Smooth muscle cell (in vitro differentiated cells): ENCODE measurements at regions not wholly inside any gene's neighbourhood (a gene's known extent, or its start where the extent isn't known, plus 50 kb on each side); places are given as distances from the start of the nearest gene placed in this dataset.

ENCODE experiments used
- DNase-seq: peaks from one replicate; lab custom pipeline; 2025; ENCODE audit not compliant: unreplicated experiment; lab: John Stamatoyannopoulos, UW
- H2AFZ ChIP-seq: fragments of 200-600 bp; sonication (generic); 2 replicates; pipeline ENCODE4 v1.6.0; 2016; ENCODE audit warnings: antibody characterized with exemption, low read depth, mild to moderate bottlenecking
- H3F3A ChIP-seq: fragments of 200-600 bp; sonication (generic); 2 replicates; pipeline ENCODE4 v1.6.0; 2017; ENCODE audit warnings: antibody characterized with exemption, low read depth
- H3K27ac ChIP-seq: fragments of 200-600 bp; sonication (generic); 2 replicates; pipeline ENCODE4 v1.5.1; 2016; ENCODE audit warnings: low read depth, mild to moderate bottlenecking
- H3K27me3 ChIP-seq: fragments of 200-600 bp; sonication (generic); 2 replicates; pipeline ENCODE4 v1.6.1; 2016; ENCODE audit warnings: low read depth, mild to moderate bottlenecking
- H3K36me3 ChIP-seq: fragments of 200-600 bp; sonication (generic); 2 replicates; pipeline ENCODE4 v1.5.1; 2016; ENCODE audit warnings: low read depth
- H3K4me1 ChIP-seq: fragments of 200-600 bp; sonication (generic); 2 replicates; pipeline ENCODE4 v1.5.1; 2016; ENCODE audit warnings: low read depth
- H3K4me2 ChIP-seq: fragments of 200-600 bp; sonication (generic); 2 replicates; pipeline ENCODE4 v1.6.0; 2016; ENCODE audit warnings: mild to moderate bottlenecking
- H3K4me3 ChIP-seq: fragments of 200-600 bp; sonication (generic); 2 replicates; pipeline ENCODE4 v1.5.1; 2016; ENCODE audit warnings: mild to moderate bottlenecking
- H3K79me2 ChIP-seq: fragments of 200-600 bp; sonication (generic); 2 replicates; pipeline ENCODE4 v1.6.0; 2016; ENCODE audit warnings: low read depth, mild to moderate bottlenecking
- H3K9ac ChIP-seq: fragments of 200-600 bp; sonication (generic); 2 replicates; pipeline ENCODE4 v1.6.0; 2016; ENCODE audit warnings: low read depth
- H3K9me3 ChIP-seq: fragments of 200-600 bp; sonication (generic); replicated peaks from 2 replicates; pipeline ENCODE4 v1.5.1; 2016; ENCODE audit warnings: low read depth
- H4K20me1 ChIP-seq: fragments of 200-600 bp; sonication (generic); 2 replicates; pipeline ENCODE4 v1.6.0; 2016; ENCODE audit warnings: low read depth
- CTCF ChIP-seq: fragments of 200-600 bp; sonication (generic); IDR thresholded peaks from 2 replicates; pipeline ENCODE4 v1.5.1; 2017; ENCODE audit warnings: borderline replicate concordance, mild to moderate bottlenecking, antibody characterized with exemption; ENCODE audit not compliant: insufficient read depth, poor library complexity, severe bottlenecking
- WGBS: methylation state at CpG from one replicate; pipeline ENCODE4 v1.1.7; 2016; ENCODE audit warnings: low lambda C conversion rate; 5-methylcytosine and 5-hydroxymethylcytosine counted together

- Histone ChIP-seq H3K4me3 (no peak overlapping the region), H3K36me3 (no peaks in the 10 kb centered on the region), H3K4me2 (no peak overlapping the region), H2AFZ (no peak overlapping the region), H3K79me2 (no peaks in the 10 kb centered on the region), H3K9ac (no peak overlapping the region), H3K27me3 (no peaks in the 10 kb centered on the region), H3F3A (no peaks in the 10 kb centered on the region), H4K20me1 (no peaks in the 10 kb centered on the region), H3K4me1 (no peaks in the 10 kb centered on the region), H3K27ac (no peak overlapping the region), H3K9me3 (no peaks in the 10 kb centered on the region)
- no peak for DNase-seq
- WGBS, result 87% methylated on average over 7 of the region's 7 CpGs
- no peak for TF ChIP-seq CTCF
These were observed 175.5 kb upstream of the CELF4 start for GRCh38 chr18:37741032-37741623.

GRCh38 chr18:37734406-37734805 lies 168.8 kb upstream of the CELF4 start:
- Histone ChIP-seq H3K4me3 (no peak overlapping the region), H3K9me3 (no peaks in the 10 kb centered on the region), H3K79me2 (no peaks in the 10 kb centered on the region), H3K9ac (no peak overlapping the region), H3K4me1 (no peaks in the 10 kb centered on the region), H2AFZ (no peak overlapping the region), H3K4me2 (no peak overlapping the region), H3F3A (no peaks in the 10 kb centered on the region), H4K20me1 (no peaks in the 10 kb centered on the region), H3K27me3 (no peaks in the 10 kb centered on the region), H3K36me3 (no peaks in the 10 kb centered on the region), H3K27ac (no peak overlapping the region)
- no peak for DNase-seq
- WGBS, result 90% methylated on average over 4 of the region's 4 CpGs
- no peak for TF ChIP-seq CTCF

DNA sequence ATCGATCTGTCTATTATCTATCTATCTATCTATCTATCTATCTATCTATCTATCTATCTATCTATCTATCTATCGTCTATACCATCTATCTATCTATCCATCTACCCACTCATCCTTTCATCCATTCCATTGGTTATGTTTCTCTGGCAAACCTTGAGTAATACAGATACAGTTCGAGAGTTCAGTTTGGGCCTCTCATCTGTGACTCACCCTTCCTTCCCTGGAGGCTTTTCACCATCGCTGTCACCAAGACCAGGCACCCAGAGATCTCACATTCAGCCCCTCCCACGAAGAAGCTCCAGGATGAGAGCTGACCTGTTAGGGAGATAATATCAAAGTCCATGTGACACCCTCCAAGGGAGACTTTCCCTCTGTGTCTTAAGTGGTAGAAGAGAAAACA lies 164.1 kb upstream of the CELF4 start:
- no peak for DNase-seq
- 59% methylated on average over 5 of the region's 5 CpGs for WGBS
- Histone ChIP-seq H3K27ac (no peak overlapping the region), H3F3A (no peaks in the 10 kb centered on the region), H3K36me3 (no peaks in the 10 kb centered on the region), H4K20me1 (no peaks in the 10 kb centered on the region), H3K79me2 (no peaks in the 10 kb centered on the region), H3K27me3 (no peaks in the 10 kb centered on the region), H3K4me3 (no peak overlapping the region), H3K4me1 (no peaks in the 10 kb centered on the region), H3K4me2 (no peak overlapping the region), H2AFZ (no peak overlapping the region), H3K9ac (no peak overlapping the region), H3K9me3 (no peaks in the 10 kb centered on the region)
- TF ChIP-seq CTCF, result no peak

GRCh38 chr18:37724206-37724605 lies 158.6 kb upstream of the CELF4 start:
- Histone ChIP-seq H4K20me1 (no peaks in the 10 kb centered on the region), H3K27me3 (no peaks in the 10 kb centered on the region)
- DNase-seq, result no peak

More at GRCh38 chr18:37724206-37724605, 158.6 kb upstream of the CELF4 start:
- TF ChIP-seq CTCF, result no peak
- H3K9ac ChIP-seq, result no peak overlapping the region
- H2AFZ ChIP-seq, result no peak overlapping the region
- H3K9me3 ChIP-seq, result no peaks in the 10 kb centered on the region
- H3K79me2 ChIP-seq, result no peaks in the 10 kb centered on the region
- no peaks in the 10 kb centered on the region for H3K36me3 ChIP-seq
- H3F3A ChIP-seq, result no peaks in the 10 kb centered on the region
- no peak overlapping the region for H3K27ac ChIP-seq
- no peak overlapping the region for H3K4me3 ChIP-seq
- no peak overlapping the region for H3K4me2 ChIP-seq
- WGBS, result over 99% methylated on average over 4 of the region's 4 CpGs
- no peaks in the 10 kb centered on the region for H3K4me1 ChIP-seq
